T-helper 2 cell (primary cell): ENCODE measurements at regions not wholly inside any gene's neighbourhood (a gene's known extent, or its start where the extent isn't known, plus 50 kb on each side); places are given as distances from the start of the nearest gene placed in this dataset.

Experiments
- DNase-seq, 5 experiments: peaks; one replicate each; pipeline versions ENCODE4 v3.0.0 to v3.0.0-alpha.2; 2012 to 2022

DNA sequence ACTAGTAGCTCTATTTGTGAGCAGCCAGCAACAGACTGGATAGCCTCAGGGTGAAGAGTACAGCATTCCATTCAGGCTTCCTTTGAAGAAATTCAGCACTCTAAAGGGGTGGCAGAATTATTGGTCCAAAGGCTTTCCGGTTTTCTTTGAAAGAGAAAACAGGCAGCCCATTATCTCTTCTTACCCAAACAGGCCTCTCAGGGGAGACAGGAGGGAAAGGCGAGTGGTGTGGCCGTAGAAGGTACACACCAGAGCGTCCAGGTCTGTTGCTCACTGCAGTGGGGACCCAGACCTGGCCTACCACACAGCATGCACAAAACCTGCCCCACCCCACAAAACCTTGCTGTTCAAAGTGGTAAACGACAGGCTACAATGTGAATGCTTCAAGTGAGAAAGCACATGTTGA, 83.3 kb downstream of the ZNF608 start:
- DNase-seq: no peak

DNA sequence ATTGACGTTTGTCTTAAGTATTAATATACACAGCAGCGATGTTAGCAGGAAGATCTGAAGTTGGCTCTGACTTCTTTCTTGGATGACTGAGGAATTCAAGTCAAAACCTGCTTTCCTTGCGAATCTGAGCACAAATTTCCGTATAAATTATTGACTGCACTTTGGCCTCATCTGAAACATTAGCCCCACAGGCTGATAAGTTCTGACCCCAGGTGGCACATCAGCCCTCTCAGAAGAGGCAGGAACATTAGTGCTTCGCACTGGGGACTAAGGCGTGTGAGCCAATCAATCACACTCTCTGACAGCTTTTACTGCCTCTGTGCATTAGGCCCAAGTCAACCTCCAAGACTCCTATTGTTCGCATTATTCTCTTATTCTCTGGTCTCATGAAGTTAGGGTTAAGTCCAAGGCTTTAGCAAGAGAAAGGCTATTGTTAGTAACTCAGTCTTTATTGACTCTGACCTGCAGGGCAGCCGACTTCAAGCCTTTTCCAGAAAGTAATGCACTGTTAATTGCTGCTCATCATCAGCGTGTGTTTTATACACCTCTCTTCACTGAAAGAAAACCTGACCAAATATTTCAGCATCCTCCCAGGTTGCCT, 84.2 kb downstream of the ZNF608 start:
- no peak for DNase-seq

DNA sequence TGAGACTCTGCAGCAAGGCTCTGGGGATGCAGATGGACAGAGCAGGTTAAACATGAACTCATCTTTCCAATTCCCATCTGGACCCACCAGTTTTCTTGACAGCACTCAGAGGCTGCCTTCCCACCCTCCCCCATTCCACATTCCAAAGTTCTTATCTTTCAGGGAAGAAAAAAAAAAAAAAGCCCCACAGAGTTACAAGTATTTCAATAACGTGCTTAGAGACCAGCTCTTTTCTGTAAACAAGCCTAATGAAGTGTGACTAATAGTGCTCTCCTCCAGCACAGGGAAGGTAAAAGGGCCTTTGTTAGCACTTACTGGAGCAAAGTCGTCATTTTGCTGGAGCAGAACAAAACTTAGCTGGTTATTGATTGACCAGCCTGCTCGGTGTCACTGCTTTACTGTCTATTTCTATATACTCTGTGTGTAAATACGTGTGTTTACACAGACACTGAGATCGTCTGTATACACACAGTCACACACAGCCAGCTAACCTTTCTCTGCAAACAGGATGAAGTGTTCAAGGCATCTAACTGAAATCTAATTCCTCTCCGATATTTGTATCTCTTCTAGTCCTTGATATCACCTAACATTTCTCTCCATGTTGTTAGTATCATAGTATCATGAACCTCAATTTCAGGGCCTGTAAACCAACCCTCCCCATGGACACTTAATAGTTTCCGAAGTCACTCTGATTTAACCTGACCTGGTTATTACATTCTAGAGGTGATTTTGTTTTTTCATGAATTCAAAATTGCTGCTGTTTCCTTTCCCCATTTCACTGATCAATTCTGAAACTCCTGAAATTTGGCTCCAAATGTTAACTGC, 84.9 kb downstream of the ZNF608 start:
- no peak for DNase-seq

DNA sequence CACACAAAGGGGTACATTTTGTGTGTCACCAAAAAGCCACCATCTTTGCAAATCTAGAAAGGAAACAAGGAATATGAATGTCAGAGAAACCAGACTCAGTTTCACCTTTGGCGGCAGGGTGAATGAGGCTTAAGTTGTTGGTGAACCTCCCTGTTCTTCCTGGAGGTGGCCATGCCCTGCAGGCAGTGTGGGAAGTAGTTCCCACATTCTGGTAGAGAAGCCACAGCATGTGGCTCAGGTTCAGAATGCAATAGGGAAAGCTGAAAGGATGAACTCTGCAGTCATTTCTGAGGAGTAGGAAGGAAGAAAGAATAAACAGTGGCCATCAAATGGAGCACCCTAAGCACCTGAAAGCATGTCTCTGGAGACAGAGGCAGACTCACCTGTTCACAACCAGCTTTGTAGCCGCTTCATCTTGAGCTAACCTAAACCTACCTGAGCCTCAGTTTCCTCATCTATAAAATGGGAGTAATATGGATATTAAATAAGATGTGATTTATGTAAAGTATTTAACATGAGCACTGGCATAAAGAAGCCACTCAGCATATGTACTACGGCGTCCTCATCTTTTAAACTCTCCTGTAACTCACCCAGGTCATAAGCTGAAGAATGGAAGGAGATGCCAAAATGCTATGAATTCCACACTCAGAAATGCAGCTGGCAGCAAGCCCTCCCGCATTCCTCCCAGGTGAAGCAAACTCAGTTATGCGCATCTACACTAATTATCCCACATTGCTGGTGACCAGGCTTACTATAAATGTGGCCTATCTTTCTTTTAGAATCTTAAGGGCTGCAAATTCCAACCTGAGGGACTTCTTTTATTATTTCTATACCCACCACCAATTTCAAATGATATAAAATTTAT, 86.0 kb downstream of the ZNF608 start:
- DNase-seq: no peak

DNA sequence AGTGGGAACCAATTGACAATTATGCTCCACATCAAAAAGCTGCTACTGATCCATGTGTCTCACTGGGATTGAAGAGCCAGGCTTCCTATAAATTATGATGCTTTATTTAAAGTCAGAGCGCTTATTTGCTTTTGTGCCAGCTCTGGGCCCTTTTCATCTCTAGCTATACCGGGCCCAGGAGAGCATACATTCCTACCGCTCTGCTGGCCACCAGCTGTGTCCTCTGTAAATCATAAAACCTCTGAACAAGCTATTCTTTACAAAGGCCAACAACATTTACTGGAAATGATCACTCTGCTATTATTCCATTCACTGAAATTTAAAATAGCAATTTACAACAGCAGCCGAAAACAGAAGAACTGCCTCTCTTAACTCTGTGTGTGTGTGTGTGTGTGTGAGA, 86.6 kb downstream of the ZNF608 start:
- DNase-seq: no peak

DNA sequence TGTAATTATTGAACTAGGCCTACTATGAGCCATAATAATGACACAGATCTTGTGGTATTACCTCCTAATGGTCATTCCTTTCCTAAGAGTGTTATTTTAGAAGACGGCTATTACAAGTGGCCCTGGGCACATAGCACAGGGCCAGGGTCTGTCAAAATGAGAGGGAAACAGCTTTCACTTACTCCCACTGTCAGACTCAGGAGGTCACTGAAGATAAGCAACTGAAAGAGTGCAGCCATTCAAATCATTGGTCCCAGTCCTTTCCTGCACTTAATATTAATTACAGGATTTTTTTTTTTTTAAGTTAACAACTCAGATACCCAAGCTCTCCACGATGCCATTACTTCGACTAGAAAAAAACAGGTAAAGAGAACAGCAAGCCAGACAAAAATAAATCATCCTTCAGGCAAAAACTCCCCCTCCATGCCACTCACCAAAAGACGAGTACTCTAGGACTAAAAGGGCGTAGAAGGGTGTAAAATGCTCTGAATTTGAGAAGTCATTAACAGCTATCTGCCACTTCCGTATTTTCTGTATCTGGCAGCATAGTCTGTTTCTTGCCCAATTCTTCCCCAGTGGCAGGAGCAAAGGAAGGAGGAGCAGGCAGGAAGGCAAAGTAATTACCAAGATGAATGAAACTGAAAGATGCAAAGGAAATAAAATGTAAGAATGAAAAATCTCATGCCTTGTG, 87.4 kb downstream of the ZNF608 start:
- no peak for DNase-seq

DNA sequence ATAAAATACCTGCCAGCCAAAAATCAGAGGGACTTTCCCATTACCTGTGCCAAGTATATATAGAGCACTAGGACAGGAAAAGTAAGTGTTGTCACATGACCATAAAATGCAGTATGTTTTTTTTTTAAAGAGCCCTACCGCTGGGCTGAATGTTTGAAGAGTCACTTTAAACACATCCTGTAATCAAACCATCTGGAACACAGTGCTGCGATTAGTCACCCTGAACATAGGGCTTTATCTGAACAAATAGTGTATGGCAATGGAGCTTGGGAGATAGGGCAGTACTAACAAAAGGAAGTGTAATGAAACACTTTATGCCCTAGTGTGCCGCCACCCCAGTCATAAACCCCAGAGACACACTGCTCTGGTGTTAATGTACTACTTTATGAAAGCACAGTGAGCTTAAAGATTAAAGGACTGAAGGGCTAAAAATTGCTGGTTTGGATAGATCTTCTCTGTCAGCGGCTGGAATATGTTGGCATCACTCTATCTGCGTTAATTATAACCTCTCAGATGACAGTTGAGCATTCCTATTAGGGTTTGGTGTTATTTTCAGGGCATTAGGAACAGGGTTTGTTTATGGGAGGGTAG, 90.4 kb downstream of the ZNF608 start:
- DNase-seq: no peak

DNA sequence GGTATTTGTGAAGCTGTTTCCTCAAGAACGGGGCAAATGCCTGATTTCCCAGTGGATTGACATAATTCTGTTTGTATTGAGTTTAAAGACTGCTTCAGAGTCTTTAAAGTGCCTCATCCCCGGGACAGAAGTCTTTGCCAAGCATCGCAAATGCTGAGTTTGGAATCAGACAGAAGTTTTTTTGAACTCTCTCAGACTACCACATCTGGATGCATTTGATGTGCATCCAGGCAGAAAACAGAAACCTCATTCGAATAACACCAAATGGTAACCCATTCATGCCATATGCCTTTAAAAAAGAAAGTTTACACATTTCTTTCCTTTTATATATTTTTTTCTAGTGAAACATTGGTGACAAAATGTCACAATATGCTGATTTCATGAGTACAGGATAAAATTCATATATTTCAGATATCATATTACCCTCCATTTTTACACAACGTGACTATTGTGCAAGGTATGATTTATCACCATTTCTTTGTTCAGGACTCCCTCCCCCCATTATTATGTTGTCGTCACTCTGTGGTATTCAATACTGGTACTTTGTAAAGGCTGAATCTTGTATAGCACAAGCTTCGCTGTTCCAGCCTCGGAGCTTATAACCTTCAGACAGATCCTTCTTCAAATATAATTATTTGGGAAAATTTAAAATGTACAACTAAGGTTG, 91.1 kb downstream of the ZNF608 start:
- DNase-seq: no peak

DNA sequence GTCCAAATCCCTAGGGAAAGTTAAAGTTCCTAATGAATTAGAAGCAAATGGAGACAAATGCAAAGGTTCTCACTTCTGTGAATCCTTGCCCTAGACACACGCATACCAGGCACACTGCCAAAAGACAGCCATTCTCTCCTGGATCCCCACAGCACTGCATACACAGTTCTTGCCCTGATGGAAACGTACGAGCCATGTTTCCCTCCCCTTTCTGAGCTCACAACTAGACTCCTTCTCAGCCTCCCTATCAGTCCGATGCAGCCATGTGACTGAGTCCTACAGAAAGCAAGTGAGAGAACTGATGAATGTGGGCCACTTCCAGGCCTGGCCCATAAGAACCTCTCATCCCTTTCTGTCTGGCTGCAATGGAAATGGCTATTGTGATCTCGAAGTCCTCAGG, 92.0 kb downstream of the ZNF608 start:
- DNase-seq: no peak

DNA sequence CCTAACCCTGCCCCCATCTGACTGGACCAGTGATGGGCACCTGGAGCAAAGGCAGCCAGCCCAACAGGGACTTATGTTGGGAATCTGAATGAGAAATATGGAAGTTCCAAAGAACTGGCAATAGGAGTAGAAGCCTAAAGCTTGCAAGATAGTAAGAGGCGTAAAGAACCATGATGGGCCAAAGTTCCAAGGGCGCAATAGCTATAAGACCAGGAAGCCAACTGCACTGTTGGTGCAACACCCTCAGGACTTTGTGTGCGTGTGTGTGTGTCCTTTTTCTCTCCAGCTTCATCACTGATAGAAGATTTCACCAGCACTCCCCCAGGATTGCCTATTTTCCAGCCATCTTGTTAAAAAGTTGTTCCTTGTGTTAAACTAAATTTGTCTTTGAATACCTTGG, 92.8 kb downstream of the ZNF608 start:
- no peak for DNase-seq

DNA sequence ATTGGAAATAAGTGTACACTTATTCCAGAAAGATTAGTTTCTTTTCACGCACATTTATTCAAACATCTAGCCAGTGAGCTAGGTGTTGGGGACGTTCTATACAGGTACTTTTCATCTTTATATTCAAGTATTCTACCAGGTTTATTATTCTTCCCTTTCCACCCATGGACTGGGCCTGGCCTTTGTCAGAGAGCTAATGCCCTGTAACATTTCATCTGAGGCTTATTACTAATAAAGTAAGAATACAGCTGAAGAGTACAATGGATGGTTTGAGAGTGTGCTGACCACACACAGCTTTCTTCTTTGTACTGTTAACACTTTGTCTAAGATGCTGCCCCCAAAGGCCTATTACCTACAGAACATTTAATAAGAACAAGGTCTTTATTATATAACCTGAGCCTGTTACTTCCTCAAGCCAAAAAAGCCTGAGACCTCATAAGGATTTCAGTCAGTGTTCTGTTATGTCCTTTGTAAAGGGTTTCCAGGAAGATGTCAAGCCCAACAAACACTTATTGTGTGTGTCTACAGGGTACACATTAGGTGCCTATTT, 93.5 kb downstream of the ZNF608 start:
- DNase-seq: no peak

DNA sequence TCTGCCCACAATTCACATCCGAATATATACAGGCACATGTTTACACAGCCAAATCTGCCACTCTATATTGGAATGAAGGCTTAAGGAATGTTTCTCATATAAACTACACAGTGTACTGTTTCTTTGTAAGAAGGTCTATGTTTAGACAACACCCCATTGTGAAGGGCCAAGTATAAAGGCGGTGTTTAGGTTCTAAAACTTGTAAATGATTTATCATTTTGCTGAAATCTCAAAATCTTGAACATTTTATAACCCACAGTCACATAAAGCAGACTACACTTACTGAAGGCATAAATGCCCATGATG, 94.0 kb downstream of the ZNF608 start:
- DNase-seq: no peak

DNA sequence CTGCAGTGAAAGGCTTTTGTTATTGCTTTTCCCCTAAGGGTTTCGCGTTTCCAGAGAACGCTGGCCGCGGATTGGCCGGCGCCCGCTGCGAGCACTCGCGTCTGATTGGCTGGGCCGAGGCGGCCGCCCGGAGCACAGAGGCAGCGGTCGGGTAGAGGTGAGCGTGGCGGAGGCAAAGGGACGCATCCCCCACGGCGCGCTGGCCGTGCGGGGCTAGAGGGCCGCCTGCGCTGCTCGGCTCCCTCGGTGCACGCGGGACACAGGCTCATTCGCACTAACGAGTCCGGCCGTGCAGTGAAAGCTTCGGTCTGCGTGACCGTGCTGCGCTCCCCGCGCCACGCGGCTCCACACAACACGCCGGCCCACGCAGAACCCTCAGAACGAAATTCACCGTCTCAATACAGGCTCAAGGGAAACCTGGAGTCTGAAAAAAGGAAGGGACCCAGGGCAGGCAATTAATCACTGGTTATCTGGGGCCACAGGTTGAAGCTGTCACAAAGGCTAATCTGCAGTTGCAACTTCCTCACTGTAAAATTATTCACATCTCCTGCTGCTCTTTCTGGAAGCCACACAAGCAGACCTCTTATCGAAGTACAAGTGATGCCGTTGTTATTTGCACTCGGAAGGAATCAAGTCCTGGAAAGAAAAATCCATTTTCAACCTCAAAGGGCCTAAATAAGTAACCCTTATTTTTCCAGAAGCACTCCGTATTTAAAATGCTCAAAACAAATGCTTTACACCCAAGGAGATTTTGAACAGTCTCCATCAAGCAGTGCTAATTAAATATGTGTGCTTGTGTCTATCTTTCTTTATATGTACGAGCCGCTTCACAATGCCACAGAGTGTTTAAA, 94.6 kb downstream of the ZNF608 start:
- peak in 1 of 5 experiments; percentile 43 for DNase-seq

DNA sequence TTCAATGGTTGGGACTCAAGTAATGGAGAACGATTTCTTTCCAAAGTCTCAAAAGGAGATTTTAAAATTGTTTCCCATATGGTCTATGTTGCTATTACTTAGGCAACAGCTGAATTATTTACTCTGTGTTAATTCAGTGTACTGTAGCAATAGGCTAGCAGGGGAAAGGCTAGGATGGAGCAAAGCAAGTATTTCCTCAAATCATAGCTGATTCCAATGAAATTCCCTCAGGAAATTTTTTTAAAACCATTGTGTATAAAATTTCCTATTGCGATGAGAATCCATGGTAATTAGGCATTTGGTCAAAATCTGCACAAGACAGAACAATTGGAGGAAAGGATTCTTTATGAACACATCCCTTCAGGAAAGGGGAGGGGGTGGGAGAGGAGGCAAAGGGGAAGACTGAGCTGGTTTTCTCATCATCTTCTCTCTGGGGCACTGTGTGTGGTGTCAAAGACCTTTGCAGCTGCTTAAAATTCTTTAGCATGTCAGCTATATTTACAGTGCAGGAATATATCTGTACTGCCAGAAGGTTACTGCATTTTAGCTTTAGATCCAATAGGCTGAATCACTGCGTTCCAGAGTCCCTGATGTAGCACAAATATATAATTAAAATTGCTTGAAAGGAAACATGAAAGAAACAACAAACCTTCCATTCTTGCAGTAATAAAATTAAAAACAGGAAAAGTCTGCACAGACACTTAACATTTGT, 95.3 kb downstream of the ZNF608 start:
- DNase-seq: no peak

DNA sequence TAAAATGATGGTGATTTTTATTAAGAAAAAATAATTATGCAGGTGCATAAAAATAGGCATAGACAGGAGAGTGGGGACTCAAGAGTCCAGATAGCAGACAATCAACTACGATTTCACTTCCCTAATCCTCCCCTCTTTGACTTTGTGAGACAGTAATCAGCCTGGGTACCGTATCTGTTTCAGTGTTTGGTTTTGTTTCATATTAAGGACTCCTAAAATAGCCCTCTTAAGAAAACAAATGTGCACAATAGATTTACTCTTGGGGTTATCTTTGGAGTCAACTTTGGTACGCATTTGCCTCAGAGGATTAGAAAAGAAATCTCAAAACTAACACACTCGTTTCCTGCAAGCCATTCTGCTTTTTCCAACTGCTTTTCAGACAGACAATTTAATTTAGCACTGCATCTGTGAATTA, 96.3 kb downstream of the ZNF608 start:
- no peak for DNase-seq

DNA sequence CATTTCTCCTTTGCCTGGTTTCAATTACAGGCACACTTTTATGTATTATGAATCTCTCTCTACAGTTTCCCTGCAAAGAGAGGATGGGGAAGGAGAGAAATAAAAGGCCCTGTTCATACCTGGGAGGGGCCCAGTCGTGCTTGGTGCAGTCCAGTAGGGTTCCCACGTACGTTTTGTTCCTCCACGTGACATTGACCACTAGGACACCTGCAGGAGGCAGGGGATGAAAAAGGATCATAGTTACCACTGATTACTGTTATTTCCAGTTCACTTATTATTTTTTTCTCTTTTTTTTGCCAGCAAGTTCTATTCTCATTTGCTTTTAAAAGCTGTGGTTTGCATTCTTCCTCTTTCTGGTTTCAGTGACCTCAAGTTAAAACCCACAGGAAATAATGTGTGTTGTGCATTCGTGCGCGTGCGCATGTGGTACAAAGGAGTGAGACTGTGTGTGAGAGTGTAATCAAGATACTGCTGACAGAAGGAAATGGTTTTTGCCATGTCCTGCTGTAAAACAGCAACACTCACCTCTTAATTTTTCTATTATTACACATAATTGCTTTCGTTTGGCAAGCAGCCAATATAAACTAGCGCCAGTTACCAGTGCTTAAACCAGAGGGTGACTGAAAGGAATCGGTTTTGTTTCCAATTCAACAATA, 96.8 kb downstream of the ZNF608 start:
- peak in 4 of 5 experiments; percentile 7 to 97 (median 56) for DNase-seq

DNA sequence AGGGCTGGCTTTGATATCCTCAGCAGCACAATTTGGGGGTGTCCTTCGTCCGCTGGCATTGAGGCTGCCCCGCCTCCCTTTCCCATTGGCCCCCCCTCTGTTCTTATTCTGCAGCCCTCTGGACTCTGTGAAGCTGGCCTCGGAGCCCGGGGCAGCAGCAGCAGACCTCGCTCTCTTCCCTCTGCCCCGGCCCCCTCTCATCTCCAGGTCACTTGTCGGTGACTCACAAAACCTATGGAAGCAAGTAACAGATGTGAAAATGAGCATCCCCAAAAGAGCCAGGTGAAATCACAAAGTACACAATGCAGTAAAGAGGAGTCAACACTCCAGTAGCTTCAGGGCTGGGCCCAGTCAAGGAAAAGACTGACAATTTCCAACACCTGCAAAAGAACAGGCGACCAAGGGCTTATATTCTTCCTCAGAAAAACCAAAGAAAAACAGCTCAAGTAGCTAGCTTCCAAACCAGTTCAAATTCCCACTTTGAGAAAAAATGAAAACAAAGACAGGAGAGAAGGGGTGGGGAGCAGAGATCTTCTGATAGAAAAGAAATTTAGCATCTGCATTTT, 97.5 kb downstream of the ZNF608 start:
- no peak for DNase-seq

DNA sequence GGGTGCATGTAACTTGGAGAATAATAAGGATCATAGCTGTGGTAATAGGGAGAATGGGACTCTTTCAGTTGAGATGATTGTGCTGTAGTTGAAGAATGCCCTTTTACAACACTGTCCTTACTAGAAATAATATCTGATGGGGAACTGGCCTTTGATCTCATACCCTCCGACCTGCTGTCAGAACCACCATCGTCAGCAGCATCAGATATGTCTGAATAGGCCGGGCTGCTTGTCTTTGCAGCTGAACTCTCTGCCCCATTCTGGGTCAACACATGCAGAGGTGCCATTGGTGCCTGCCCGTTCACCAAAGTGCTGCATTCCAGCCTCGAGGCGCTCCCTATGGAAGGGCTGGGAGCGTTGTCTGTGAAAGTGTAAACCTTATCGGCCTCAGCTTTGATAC, 99.1 kb downstream of the ZNF608 start:
- DNase-seq: no peak

DNA sequence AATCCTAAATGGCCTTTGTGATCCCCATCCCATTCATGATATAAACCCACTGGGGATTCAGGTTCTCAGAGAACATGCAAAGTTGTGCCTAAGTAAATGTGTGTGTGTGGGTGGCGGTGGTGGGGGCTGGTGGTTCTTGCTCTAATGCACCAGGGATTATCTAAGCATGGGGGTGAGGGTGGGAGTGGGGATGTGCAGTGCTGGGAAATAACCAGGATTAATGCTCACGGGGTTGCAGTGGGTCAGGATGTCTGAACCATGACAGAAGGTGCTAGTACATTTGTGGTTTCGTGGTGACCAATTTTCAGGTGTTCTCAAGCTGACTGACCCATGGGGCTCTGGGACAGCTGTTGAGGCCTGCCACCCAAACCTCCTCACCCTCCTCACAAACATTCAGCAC, 101.0 kb downstream of the ZNF608 start:
- no peak for DNase-seq
